Naive thymus-derived CD4-positive, alpha-beta T cell (primary cell): ENCODE measurements at regions not wholly inside any gene's neighbourhood (a gene's known extent, or its start where the extent isn't known, plus 50 kb on each side); places are given as distances from the start of the nearest gene placed in this dataset.

Experiments used
- ATAC-seq: fragments of 150-1000 bp; cut with Tn5 transposase; 2 replicates; pipeline ENCODE4 v1.10.0; 2021; ENCODE audit warnings: mild to moderate bottlenecking, moderate library complexity
- CTCF ChIA-PET: fragments of 350-600 bp; sonication (Branson Sonifier 250); formaldehyde crosslinking; loops from one replicate; lab custom pipeline; 2021; ENCODE audit warnings: antibody characterized with exemption; lab: Charles Lee
- POLR2A ChIA-PET: fragments of 350-600 bp; sonication (Branson Sonifier 250); formaldehyde crosslinking; loops from one replicate; lab custom pipeline; 2021; ENCODE audit warnings: antibody characterized with exemption, inconsistent platforms; lab: Charles Lee
- DNase-seq, 9 donors: peaks; one replicate each; pipeline versions ENCODE4 v3.0.0 to v3.0.0-alpha.2; 2020 to 2022; ENCODE audit warnings: mixed read lengths in 1 of 9
- H3K27ac ChIP-seq: one replicate; pipeline ENCODE4 v1.7.0; 2013; ENCODE audit warnings: mild to moderate bottlenecking, low read depth, low read length, moderate library complexity
- H3K27me3 ChIP-seq, 2 donors: one replicate each; pipeline ENCODE4 v1.7.0; 2013; ENCODE audit warnings: low read length in 2 of 2, mild to moderate bottlenecking in 2 of 2, moderate library complexity in 2 of 2; ENCODE audit not compliant: control insufficient read depth in 2 of 2, insufficient read depth in 2 of 2
- H3K36me3 ChIP-seq, 3 experiments: 1 replicate in 2 of 3; 2 replicates in 1 of 3; pipeline ENCODE4 v1.7.0; 2013; ENCODE audit warnings: low read length in 3 of 3, mild to moderate bottlenecking in 3 of 3, moderate library complexity in 1 of 3; ENCODE audit not compliant: insufficient read depth in 3 of 3, control insufficient read depth in 2 of 3
- H3K4me1 ChIP-seq, 2 donors: one replicate each; pipeline ENCODE4 v1.7.0; 2013; ENCODE audit warnings: low read length in 2 of 2, mild to moderate bottlenecking in 2 of 2, moderate library complexity in 1 of 2; ENCODE audit not compliant: control insufficient read depth in 2 of 2, insufficient read depth in 2 of 2
- H3K4me3 ChIP-seq: 2 replicates; pipeline ENCODE4 v1.7.0; 2013; ENCODE audit warnings: mild to moderate bottlenecking, low read length
- H3K9me3 ChIP-seq, 3 experiments: 1 replicate in 2 of 3; 2 replicates in 1 of 3; pipeline ENCODE4 v1.7.0; 2013; ENCODE audit warnings: low read length in 3 of 3; ENCODE audit not compliant: control insufficient read depth in 2 of 3
- H3K27ac Mint-ChIP-seq, 9 donors: one replicate each; pipeline ENCODE4 v1.8.0; 2020 to 2022; ENCODE audit warnings: mixed read lengths in 9 of 9, mild to moderate bottlenecking in 8 of 9, moderate library complexity in 5 of 9, inconsistent platforms in 2 of 9
- H3K27me3 Mint-ChIP-seq, 5 donors: one replicate each; pipeline ENCODE4 v1.8.0; 2021 to 2022; ENCODE audit warnings: mixed read lengths in 5 of 5, mild to moderate bottlenecking in 1 of 5
- H3K36me3 Mint-ChIP-seq, 5 donors: one replicate each; pipeline ENCODE4 v1.8.0; 2020 to 2022; ENCODE audit warnings: mixed read lengths in 5 of 5, mild to moderate bottlenecking in 3 of 5, inconsistent platforms in 1 of 5
- H3K4me1 Mint-ChIP-seq, 7 donors: one replicate each; pipeline ENCODE4 v1.8.0; 2020 to 2022; ENCODE audit warnings: mixed read lengths in 7 of 7, mild to moderate bottlenecking in 3 of 7, inconsistent platforms in 1 of 7
- H3K4me3 Mint-ChIP-seq, 10 donors: one replicate each; pipeline ENCODE4 v1.8.0; 2020 to 2022; ENCODE audit warnings: mild to moderate bottlenecking in 10 of 10, mixed read lengths in 10 of 10, moderate library complexity in 6 of 10, inconsistent platforms in 2 of 10
- H3K9me3 Mint-ChIP-seq, 11 donors: one replicate each; pipeline ENCODE4 v1.8.0; 2020 to 2022; ENCODE audit warnings: mixed read lengths in 11 of 11, mild to moderate bottlenecking in 4 of 11, inconsistent platforms in 1 of 11, moderate library complexity in 1 of 11
- intact Hi-C, 2 donors: fragments of 100-400 bp; cut with micrococcal nuclease; formaldehyde crosslinking; loops; one replicate each; pipeline ENCODE4 v1.15.1; 2023

- H3K36me3 ChIP-seq = no peaks in the 10 kb centered on the region
- POLR2A ChIA-PET = no interaction called here
- no peaks in the 10 kb centered on the region for H3K27me3 ChIP-seq
- H3K4me1 ChIP-seq = no peaks in the 10 kb centered on the region
- ATAC-seq = no peak
- no peak overlapping the region for H3K27ac ChIP-seq
- Mint-ChIP-seq H3K9me3 (peaks cover 0 to 2% (median 0%) of the 10 kb centered on the region in 11 donors), H3K4me1 (no peaks in the 10 kb centered on the region), H3K4me3 (no peak overlapping the region), H3K27ac (no peak overlapping the region), H3K36me3 (no peaks in the 10 kb centered on the region), H3K27me3 (peaks cover 6 to 19% (median 11%) of the 10 kb centered on the region in 5 donors)
- H3K4me3 ChIP-seq = no peak overlapping the region
- CTCF ChIA-PET = no interaction called here
- H3K9me3 ChIP-seq = no peaks in the 10 kb centered on the region
- intact Hi-C loops = no loop called here
- no peak for DNase-seq
Measured at GRCh38 chr3:10570196-10570946, 65.0 kb upstream of the ATP2B2 start.

- Histone ChIP-seq H3K4me3 (no peak overlapping the region), H3K36me3 (no peaks in the 10 kb centered on the region), H3K4me1 (no peaks in the 10 kb centered on the region), H3K9me3 (no peaks in the 10 kb centered on the region), H3K27me3 (no peaks in the 10 kb centered on the region), H3K27ac (no peak overlapping the region)
- peaks cover 0 to 2% (median 0%) of the 10 kb centered on the region in 11 donors for H3K9me3 Mint-ChIP-seq
- ATAC-seq (no peak), DNase-seq (no peak)
- peaks cover 0 to 8% (median 4%) of the 10 kb centered on the region in 5 donors for H3K27me3 Mint-ChIP-seq
- H3K27ac Mint-ChIP-seq = no peak overlapping the region
- intact Hi-C loops = no loop called here
- ChIA-PET CTCF (no interaction called here), POLR2A (no interaction called here)
- no peak overlapping the region for H3K4me3 Mint-ChIP-seq
- H3K4me1 Mint-ChIP-seq = no peaks in the 10 kb centered on the region
- no peaks in the 10 kb centered on the region for H3K36me3 Mint-ChIP-seq
Measured at GRCh38 chr3:10574101-10574620, 68.8 kb upstream of the ATP2B2 start.

- Mint-ChIP-seq H3K27ac (no peak overlapping the region), H3K4me3 (no peak overlapping the region), H3K4me1 (no peaks in the 10 kb centered on the region), H3K36me3 (no peaks in the 10 kb centered on the region), H3K9me3 (peaks cover 0 to 2% (median 0%) of the 10 kb centered on the region in 11 donors), H3K27me3 (peaks cover 0 to 8% (median 3%) of the 10 kb centered on the region in 5 donors)
- ATAC-seq = no peak
- ChIA-PET CTCF (no interaction called here), POLR2A (no interaction called here)
- Histone ChIP-seq H3K4me3 (no peak overlapping the region), H3K4me1 (no peaks in the 10 kb centered on the region), H3K27ac (no peak overlapping the region), H3K36me3 (no peaks in the 10 kb centered on the region), H3K9me3 (no peaks in the 10 kb centered on the region), H3K27me3 (no peaks in the 10 kb centered on the region)
- DNase-seq = no peak
- intact Hi-C loops = no loop called here
Measured at GRCh38 chr3:10575601-10576160, 70.3 kb upstream of the ATP2B2 start.

- H3K4me3 ChIP-seq = no peak overlapping the region
- CTCF ChIA-PET = no interaction called here
- intact Hi-C loops = no loop called here
- DNase-seq (no peak), ATAC-seq (no peak)
- H3K9me3 Mint-ChIP-seq = peaks cover 0 to 2% (median 0%) of the 10 kb centered on the region in 11 donors
- no peak overlapping the region for H3K27ac Mint-ChIP-seq
- no peaks in the 10 kb centered on the region for H3K4me1 Mint-ChIP-seq
- no peaks in the 10 kb centered on the region for H3K36me3 Mint-ChIP-seq
- H3K9me3 ChIP-seq = no peaks in the 10 kb centered on the region
- no peaks in the 10 kb centered on the region for H3K27me3 ChIP-seq
- H3K27ac ChIP-seq = no peak overlapping the region
- H3K4me1 ChIP-seq = no peaks in the 10 kb centered on the region
- peaks cover 0 to 11% (median 4%) of the 10 kb centered on the region in 5 donors for H3K27me3 Mint-ChIP-seq
- H3K4me3 Mint-ChIP-seq = no peak overlapping the region
- POLR2A ChIA-PET = no interaction called here
- no peaks in the 10 kb centered on the region for H3K36me3 ChIP-seq
Measured at GRCh38 chr3:10577486-10577885, 72.1 kb upstream of the ATP2B2 start.

- Mint-ChIP-seq H3K27me3 (peaks cover 2 to 18% (median 7%) of the 10 kb centered on the region in 5 donors), H3K9me3 (peaks cover 0 to under 1% (median 0%) of the 10 kb centered on the region in 11 donors), H3K36me3 (no peaks in the 10 kb centered on the region), H3K27ac (no peak overlapping the region), H3K4me1 (peaks cover 0 to 3% (median 0%) of the 10 kb centered on the region in 7 donors), H3K4me3 (no peak overlapping the region)
- Histone ChIP-seq H3K4me3 (no peak overlapping the region), H3K4me1 (no peaks in the 10 kb centered on the region), H3K36me3 (no peaks in the 10 kb centered on the region), H3K9me3 (no peaks in the 10 kb centered on the region), H3K27ac (no peak overlapping the region), H3K27me3 (no peaks in the 10 kb centered on the region)
- intact Hi-C loops = no loop called here
- no peak for DNase-seq
- CTCF ChIA-PET = no interaction called here
- no peak for ATAC-seq
- POLR2A ChIA-PET = interaction anchor here (0.7 kb wide), 1 partner anchor 229 kb away, joined by 3 read pairs; no protein-coding TSS in a partner anchor
Measured at GRCh38 chr3:10580426-10580825, 75.0 kb upstream of the ATP2B2 start.

- no peak overlapping the region for H3K4me3 ChIP-seq
- H3K27ac ChIP-seq = no peak overlapping the region
- peaks cover 6 to 26% (median 13%) of the 10 kb centered on the region in 5 donors for H3K27me3 Mint-ChIP-seq
- ChIA-PET CTCF (no interaction called here), POLR2A (no interaction called here)
- H3K4me1 Mint-ChIP-seq = peaks cover 0 to 3% (median 0%) of the 10 kb centered on the region in 7 donors
- no peak overlapping the region for H3K4me3 Mint-ChIP-seq
- peaks cover 0 to 3% (median 0%) of the 10 kb centered on the region in 11 donors for H3K9me3 Mint-ChIP-seq
- no peaks in the 10 kb centered on the region for H3K9me3 ChIP-seq
- DNase-seq (no peak), ATAC-seq (no peak)
- no peaks in the 10 kb centered on the region for H3K36me3 Mint-ChIP-seq
- no peaks in the 10 kb centered on the region for H3K4me1 ChIP-seq
- intact Hi-C loops = no loop called here
- no peak overlapping the region for H3K27ac Mint-ChIP-seq
- H3K36me3 ChIP-seq = no peaks in the 10 kb centered on the region
- H3K27me3 ChIP-seq = no peaks in the 10 kb centered on the region
Measured at GRCh38 chr3:10581251-10581650, 75.9 kb upstream of the ATP2B2 start.
